Left ventricle myocardium inferior (tissue), 1 donor: ENCODE measurements at regions not wholly inside any gene's neighbourhood (a gene's known extent, or its start where the extent isn't known, plus 50 kb on each side); places are given as distances from the start of the nearest gene placed in this dataset.
"Not testable (repeated sequence)": the region's sequence is repeated elsewhere in the genome, so short reads cannot be mapped to it uniquely, and the experiment has no call there.

Source experiments
- DNase-seq: peaks from one replicate; pipeline ENCODE4 v3.0.0-alpha.2; 2020
- H3K27ac ChIP-seq: fragments of 200-600 bp; replicated peaks from 2 replicates; pipeline ENCODE4 v1.8.0; 2021
- H3K27me3 ChIP-seq: fragments of 200-600 bp; 2 replicates; pipeline ENCODE4 v1.8.0; 2021; ENCODE audit warnings: low read depth
- H3K36me3 ChIP-seq: fragments of 200-600 bp; 2 replicates; pipeline ENCODE4 v1.8.0; 2021
- H3K4me1 ChIP-seq: fragments of 200-600 bp; 2 replicates; pipeline ENCODE4 v1.8.0; 2021
- H3K4me3 ChIP-seq: fragments of 200-600 bp; 2 replicates; pipeline ENCODE4 v1.8.0; 2021; ENCODE audit warnings: mild to moderate bottlenecking, moderate library complexity
- H3K9me3 ChIP-seq: fragments of 200-600 bp; replicated peaks from 2 replicates; pipeline ENCODE4 v1.8.0; 2021
- CTCF ChIP-seq: fragments of 200-600 bp; IDR thresholded peaks from 2 replicates; pipeline ENCODE4 v1.8.0; 2021; ENCODE audit warnings: antibody characterized with exemption, mild to moderate bottlenecking, borderline replicate concordance
- intact Hi-C: fragments of 100-400 bp; cut with micrococcal nuclease; formaldehyde crosslinking; loops from one replicate; pipeline ENCODE4 v1.11.0; 2022
- donor health status: DM: no; HTN: yes; CAD: no; lungs with severe emphysema.

GRCh38 chr3:170809007-170809974, 60.7 kb downstream of the RPL22L1 start:
- intact Hi-C loops, result no loop called here
- H3K9me3 ChIP-seq, result no peaks in the 10 kb centered on the region
- no peak for DNase-seq
- H3K4me1 ChIP-seq, result peaks cover 4% of the 10 kb centered on the region
- H3K4me3 ChIP-seq, result no peak overlapping the region
- no peaks in the 10 kb centered on the region for H3K36me3 ChIP-seq
- no peak overlapping the region for H3K27ac ChIP-seq
- TF ChIP-seq CTCF, result peak; percentile 59
- H3K27me3 ChIP-seq, result peaks cover 21% of the 10 kb centered on the region

- Histone ChIP-seq H3K4me3 (no peak overlapping the region), H3K27ac (no peak overlapping the region), H3K27me3 (peaks cover 25% of the 10 kb centered on the region), H3K36me3 (no peaks in the 10 kb centered on the region), H3K9me3 (no peaks in the 10 kb centered on the region), H3K4me1 (peaks cover 4% of the 10 kb centered on the region)
- intact Hi-C loops, result no loop called here
- no peak for DNase-seq
- no peak for TF ChIP-seq CTCF
Measured at GRCh38 chr3:170808041-170808440, 62.0 kb downstream of the RPL22L1 start.

- no peaks in the 10 kb centered on the region for H3K36me3 ChIP-seq
- peaks cover 25% of the 10 kb centered on the region for H3K27me3 ChIP-seq
- intact Hi-C loops, result no loop called here
- no peak for TF ChIP-seq CTCF
- H3K4me1 ChIP-seq, result peaks cover 4% of the 10 kb centered on the region
- no peaks in the 10 kb centered on the region for H3K9me3 ChIP-seq
- no peak for DNase-seq
- no peak overlapping the region for H3K4me3 ChIP-seq
- H3K27ac ChIP-seq, result no peak overlapping the region
Measured at GRCh38 chr3:170806676-170807075, 63.3 kb downstream of the RPL22L1 start.

- H3K4me1 ChIP-seq, result peaks cover 4% of the 10 kb centered on the region
- no peak overlapping the region for H3K27ac ChIP-seq
- TF ChIP-seq CTCF, result no peak
- H3K4me3 ChIP-seq, result no peak overlapping the region
- no peak for DNase-seq
- H3K27me3 ChIP-seq, result peaks cover 25% of the 10 kb centered on the region
- H3K36me3 ChIP-seq, result no peaks in the 10 kb centered on the region
- intact Hi-C loops, result no loop called here
- H3K9me3 ChIP-seq, result no peaks in the 10 kb centered on the region
Measured at GRCh38 chr3:170806141-170806540, 63.9 kb downstream of the RPL22L1 start.

GRCh38 chr3:170805296-170805695, 64.7 kb downstream of the RPL22L1 start:
- H3K4me3 ChIP-seq, DNase-seq, H3K36me3 ChIP-seq, H3K27ac ChIP-seq, H3K4me1 ChIP-seq, intact Hi-C loops, H3K9me3 ChIP-seq: not testable (repeated sequence)
- peaks cover 25% of the 10 kb centered on the region for H3K27me3 ChIP-seq

- H3K4me3 ChIP-seq, intact Hi-C loops: not testable (repeated sequence)
Measured at GRCh38 chr3:170804634-170805033, 65.4 kb downstream of the RPL22L1 start.

More at GRCh38 chr3:170804634-170805033, 65.4 kb downstream of the RPL22L1 start:
- not testable (repeated sequence) for H3K4me1 ChIP-seq, H3K9me3 ChIP-seq, H3K36me3 ChIP-seq, H3K27ac ChIP-seq, DNase-seq
- H3K27me3 ChIP-seq, result peaks cover 25% of the 10 kb centered on the region
